ENCODE measurements at regions not wholly inside any gene's neighbourhood (a gene's known extent, or its start where the extent isn't known, plus 50 kb on each side); places are given as distances from the start of the nearest gene placed in this dataset.

- TF ChIP-seq SUZ12 (IDR thresholded peaks at IDR 0.05; ENCODE audit: extremely low read depth, insufficient read depth, insufficient read length) (no peak), ZNF274 (IDR thresholded peaks at IDR 0.05; ENCODE audit: low read depth, low read length) (no peak)
Measured at GRCh38 chr18:71075147-71075546, 786.3 kb downstream of the SOCS6 start.
